ENCODE measurements at regions not wholly inside any gene's neighbourhood (a gene's known extent, or its start where the extent isn't known, plus 50 kb on each side); places are given as distances from the start of the nearest gene placed in this dataset.

- no peak for DNase-seq (ENCODE audit: low read depth, low spot score)
- Histone ChIP-seq H3K9me3 (ENCODE audit: control insufficient read depth, insufficient read depth, low read length) (peaks cover 3% of the 10 kb centered on the region; the same call in 1 of the 2 replicates), H3K27ac (ENCODE audit: low read depth, low read length) (no peak overlapping the region), H3K27me3 (ENCODE audit: control insufficient read depth, insufficient read depth, low read length) (no peaks in the 10 kb centered on the region), H3K4me3 (ENCODE audit: low read depth, low read length) (no peak overlapping the region)
- ChIA-PET POLR2A (no interaction called here), CTCF (no interaction called here)
- no peak for TF ChIP-seq CTCF (IDR thresholded peaks at IDR 0.05; ENCODE audit: low read depth, low read length)
These were observed 320.1 kb downstream of the SOX9 start for GRCh38 chr17:72440961-72441360.

GRCh38 chr17:72441909-72442308, 321.1 kb downstream of the SOX9 start:
- Histone ChIP-seq H3K4me3 (ENCODE audit: low read depth, low read length) (no peak overlapping the region), H3K27ac (ENCODE audit: low read depth, low read length) (no peak overlapping the region), H3K27me3 (ENCODE audit: control insufficient read depth, insufficient read depth, low read length) (no peaks in the 10 kb centered on the region), H3K9me3 (ENCODE audit: control insufficient read depth, insufficient read depth, low read length) (peaks cover 3% of the 10 kb centered on the region; the same call in 1 of the 2 replicates)
- no peak for DNase-seq (ENCODE audit: low read depth, low spot score)
- ChIA-PET POLR2A (no interaction called here), CTCF (no interaction called here)
- TF ChIP-seq CTCF (IDR thresholded peaks at IDR 0.05; ENCODE audit: low read depth, low read length), result no peak

GRCh38 chr17:72444517-72445054, 323.8 kb downstream of the SOX9 start:
- TF ChIP-seq CTCF (IDR thresholded peaks at IDR 0.05; ENCODE audit: low read depth, low read length), result no peak
- Histone ChIP-seq H3K27ac (ENCODE audit: low read depth, low read length) (no peak overlapping the region), H3K4me3 (ENCODE audit: low read depth, low read length) (no peak overlapping the region), H3K27me3 (ENCODE audit: control insufficient read depth, insufficient read depth, low read length) (no peaks in the 10 kb centered on the region), H3K9me3 (ENCODE audit: control insufficient read depth, insufficient read depth, low read length) (peaks cover 3% of the 10 kb centered on the region; the same call in 1 of the 2 replicates)
- ChIA-PET CTCF (interaction anchor here (1.6 kb wide), 1 partner anchor 116 kb away, joined by 5 read pairs; no protein-coding TSS in a partner anchor), POLR2A (interaction anchor here (0.8 kb wide), 1 partner anchor 1036 kb away, joined by 3 read pairs; no protein-coding TSS in a partner anchor)
- DNase-seq (ENCODE audit: low read depth, low spot score), result no peak

GRCh38 chr17:72445055-72445991, 324.5 kb downstream of the SOX9 start:
- Histone ChIP-seq H3K9me3 (ENCODE audit: control insufficient read depth, insufficient read depth, low read length) (no peaks in the 10 kb centered on the region; the same call in 1 of the 2 replicates), H3K4me3 (ENCODE audit: low read depth, low read length) (no peak overlapping the region), H3K27ac (ENCODE audit: low read depth, low read length) (no peak overlapping the region), H3K27me3 (ENCODE audit: control insufficient read depth, insufficient read depth, low read length) (no peaks in the 10 kb centered on the region)
- POLR2A ChIA-PET, result no interaction called here
- TF ChIP-seq CTCF (IDR thresholded peaks at IDR 0.05; ENCODE audit: low read depth, low read length), result no peak
- no peak for DNase-seq (ENCODE audit: low read depth, low spot score)
- CTCF ChIA-PET, result interaction anchor here (1.6 kb wide), 1 partner anchor 115 kb away, joined by 5 read pairs; no protein-coding TSS in a partner anchor

- DNase-seq (ENCODE audit: low read depth, low spot score), result no peak
- TF ChIP-seq CTCF (IDR thresholded peaks at IDR 0.05; ENCODE audit: low read depth, low read length), result no peak
- Histone ChIP-seq H3K27ac (ENCODE audit: low read depth, low read length) (no peak overlapping the region), H3K9me3 (ENCODE audit: control insufficient read depth, insufficient read depth, low read length) (no peaks in the 10 kb centered on the region; the same call in 1 of the 2 replicates), H3K4me3 (ENCODE audit: low read depth, low read length) (no peak overlapping the region), H3K27me3 (ENCODE audit: control insufficient read depth, insufficient read depth, low read length) (no peaks in the 10 kb centered on the region)
- POLR2A ChIA-PET, result no interaction called here
- CTCF ChIA-PET, result no interaction called here
These were observed 325.3 kb downstream of the SOX9 start for GRCh38 chr17:72446118-72446517.
